ENCODE measurements at regions not wholly inside any gene's neighbourhood (a gene's known extent, or its start where the extent isn't known, plus 50 kb on each side); places are given as distances from the start of the nearest gene placed in this dataset.

DNA sequence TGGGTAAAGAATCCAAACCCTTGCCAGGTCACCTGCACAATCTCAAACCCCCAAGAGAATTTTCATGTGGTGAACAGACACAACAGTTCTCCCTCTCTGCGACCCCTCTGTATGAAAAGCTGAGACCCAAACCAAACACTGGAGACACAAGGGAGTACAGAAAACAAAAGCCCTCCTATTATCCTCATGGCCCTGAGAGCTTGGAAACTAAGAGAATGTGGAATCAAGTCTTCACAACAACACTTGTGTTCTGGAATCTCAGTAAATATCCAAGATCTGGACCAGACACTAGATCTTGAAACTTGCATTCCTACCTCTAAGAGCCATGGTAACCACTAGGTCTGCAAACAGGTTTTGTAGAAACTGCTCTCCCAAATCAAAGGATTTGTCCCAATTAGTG lies 50.1 kb upstream of the CCDC150 start:
- Histone ChIP-seq H3K79me2 (ENCODE audit: insufficient read depth, low read length) (no peaks in the 10 kb centered on the region), H3K23me2 (ENCODE audit: insufficient read length, low read depth, low read length, poor library complexity, severe bottlenecking) (no peaks in the 10 kb centered on the region), H2AK5ac (ENCODE audit: insufficient read length, low read length) (no peak overlapping the region), H2BK12ac (ENCODE audit: insufficient read length, low read depth, low read length) (no peak overlapping the region), H3K56ac (ENCODE audit: insufficient read length, low read depth, low read length) (no peak overlapping the region), H4K20me1 (ENCODE audit: control insufficient read depth, insufficient read depth, insufficient read length) (no peaks in the 10 kb centered on the region), H3K14ac (ENCODE audit: insufficient read depth, low read length) (no peak overlapping the region), H2BK15ac (ENCODE audit: low read depth, low read length) (no peak overlapping the region), H3T11ph (ENCODE audit: low read length) (no peak overlapping the region), H3K9me3 (ENCODE audit: control insufficient read depth, low read depth, low read length) (no peaks in the 10 kb centered on the region), H2BK120ac (ENCODE audit: low read depth, low read length, poor library complexity, severe bottlenecking) (no peak overlapping the region), H2AFZ (ENCODE audit: low read length) (no peak overlapping the region), H3K23ac (ENCODE audit: insufficient read length, low read depth, low read length) (no peak overlapping the region), H2BK5ac (ENCODE audit: insufficient read length, low read length) (no peak overlapping the region), H3K18ac (ENCODE audit: insufficient read length, low read depth, low read length) (no peak overlapping the region), H4K91ac (ENCODE audit: insufficient read length, low read depth, low read length) (no peak overlapping the region), H4K8ac (replicated peaks; ENCODE audit: insufficient read length, low read depth, low read length) (no peak overlapping the region), H3K27me3 (ENCODE audit: insufficient read depth, low read length) (peaks cover 2% of the 10 kb centered on the region; the same call in 1 of the 2 replicates), H3K27ac (ENCODE audit: insufficient read length, low read depth, low read length) (no peak overlapping the region), H3K4me1 (ENCODE audit: insufficient read depth, low read length) (no peaks in the 10 kb centered on the region; the same call in 1 of the 2 replicates), H3K9ac (ENCODE audit: extremely low read depth, insufficient read length, low read length) (peak overlapping the region; percentile 3), H3K79me1 (ENCODE audit: insufficient read depth, low read depth, low read length, poor library complexity, severe bottlenecking) (no peaks in the 10 kb centered on the region), H3K4ac (ENCODE audit: low read depth, low read length) (no peak overlapping the region), H3K4me2 (ENCODE audit: insufficient read depth, insufficient read length, low read length) (no peak overlapping the region), H4K5ac (ENCODE audit: insufficient read length, low read depth, low read length) (no peak overlapping the region), H2BK20ac (ENCODE audit: low read depth, low read length, poor library complexity, severe bottlenecking) (no peak overlapping the region)
- WGBS (ENCODE audit: extremely low coverage, insufficient read length, low lambda C conversion rate): no CpG with 5 or more reads among the region's 1 CpG
- Mint-ChIP-seq H3K27me3 (ENCODE audit: low read depth) (peaks cover 36% of the 10 kb centered on the region), H3K4me3 (no peak overlapping the region), H3K9me3 (no peaks in the 10 kb centered on the region; a peak in 1 of 5 replicates), H3K4me1 (peaks cover 17 to 20% of the 10 kb centered on the region in 2 experiments), H3K27ac (no peak overlapping the region), H3K36me3 (ENCODE audit: insufficient read depth in 1 of 3, low read depth in 3 of 3) (no peaks in the 10 kb centered on the region)
- TF ChIP-seq, protein P1, sequence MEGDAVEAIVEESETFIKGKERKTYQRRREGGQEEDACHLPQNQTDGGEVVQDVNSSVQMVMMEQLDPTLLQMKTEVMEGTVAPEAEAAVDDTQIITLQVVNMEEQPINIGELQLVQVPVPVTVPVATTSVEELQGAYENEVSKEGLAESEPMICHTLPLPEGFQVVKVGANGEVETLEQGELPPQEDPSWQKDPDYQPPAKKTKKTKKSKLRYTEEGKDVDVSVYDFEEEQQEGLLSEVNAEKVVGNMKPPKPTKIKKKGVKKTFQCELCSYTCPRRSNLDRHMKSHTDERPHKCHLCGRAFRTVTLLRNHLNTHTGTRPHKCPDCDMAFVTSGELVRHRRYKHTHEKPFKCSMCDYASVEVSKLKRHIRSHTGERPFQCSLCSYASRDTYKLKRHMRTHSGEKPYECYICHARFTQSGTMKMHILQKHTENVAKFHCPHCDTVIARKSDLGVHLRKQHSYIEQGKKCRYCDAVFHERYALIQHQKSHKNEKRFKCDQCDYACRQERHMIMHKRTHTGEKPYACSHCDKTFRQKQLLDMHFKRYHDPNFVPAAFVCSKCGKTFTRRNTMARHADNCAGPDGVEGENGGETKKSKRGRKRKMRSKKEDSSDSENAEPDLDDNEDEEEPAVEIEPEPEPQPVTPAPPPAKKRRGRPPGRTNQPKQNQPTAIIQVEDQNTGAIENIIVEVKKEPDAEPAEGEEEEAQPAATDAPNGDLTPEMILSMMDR (conservative IDR thresholded peaks at IDR 0.05): no peak
- DNase-seq: no peak

All from H9 (cell line).